Mesendoderm (in vitro differentiated cells): ENCODE measurements at regions not wholly inside any gene's neighbourhood (a gene's known extent, or its start where the extent isn't known, plus 50 kb on each side); places are given as distances from the start of the nearest gene placed in this dataset.

Source experiments
- DNase-seq: peaks from one replicate; pipeline ENCODE4 v3.0.0; 2013
- H2AK5ac ChIP-seq: 2 replicates; pipeline ENCODE4 v1.6.1; 2013; ENCODE audit warnings: low read length, inconsistent platforms
- H2BK120ac ChIP-seq: 2 replicates; pipeline ENCODE4 v1.6.1; 2013; ENCODE audit warnings: low read depth, mild to moderate bottlenecking, low read length, moderate library complexity, mixed read lengths
- H2BK15ac ChIP-seq: replicated peaks from 2 replicates; pipeline ENCODE4 v1.6.1; 2013; ENCODE audit warnings: low read depth, mild to moderate bottlenecking, moderate library complexity
- H2BK5ac ChIP-seq: 2 replicates; pipeline ENCODE4 v1.6.1; 2013; ENCODE audit warnings: low read length, inconsistent platforms
- H3K18ac ChIP-seq: 2 replicates; pipeline ENCODE4 v1.6.1; 2013; ENCODE audit warnings: mild to moderate bottlenecking, low read length, mixed read lengths
- H3K23ac ChIP-seq: one replicate; pipeline ENCODE4 v1.6.1; 2013; ENCODE audit warnings: low read length
- H3K27ac ChIP-seq: 2 replicates; pipeline ENCODE4 v1.5.1; 2013; ENCODE audit warnings: low read depth, mild to moderate bottlenecking, inconsistent platforms, low read length, moderate library complexity
- H3K27me3 ChIP-seq: 2 replicates; pipeline ENCODE4 v1.6.1; 2013; ENCODE audit warnings: low read length, control low read depth, mild to moderate bottlenecking, inconsistent platforms; ENCODE audit not compliant: insufficient read depth, poor library complexity
- H3K36me3 ChIP-seq: 2 replicates; pipeline ENCODE4 v1.6.1; 2013; ENCODE audit warnings: low read length, inconsistent platforms; ENCODE audit not compliant: control insufficient read depth, insufficient read depth
- H3K4ac ChIP-seq: one replicate; pipeline ENCODE4 v1.6.1; 2013; ENCODE audit warnings: low read depth, mild to moderate bottlenecking, low read length, moderate library complexity
- H3K4me1 ChIP-seq: 2 replicates; pipeline ENCODE4 v1.6.1; 2013; ENCODE audit warnings: low read depth, low read length, inconsistent platforms; ENCODE audit not compliant: control insufficient read depth
- H3K4me2 ChIP-seq: 2 replicates; pipeline ENCODE4 v1.6.1; 2013; ENCODE audit warnings: low read length
- H3K4me3 ChIP-seq: 2 replicates; pipeline ENCODE4 v1.5.1; 2013; ENCODE audit warnings: mild to moderate bottlenecking, low read length
- H3K56ac ChIP-seq: one replicate; pipeline ENCODE4 v1.6.1; 2013; ENCODE audit warnings: low read length
- H3K79me1 ChIP-seq: 2 replicates; pipeline ENCODE4 v1.6.1; 2013; ENCODE audit warnings: low read length, inconsistent platforms
- H3K79me2 ChIP-seq: 2 replicates; pipeline ENCODE4 v1.6.1; 2013; ENCODE audit warnings: mild to moderate bottlenecking, low read length; ENCODE audit not compliant: control insufficient read depth, insufficient read depth
- H3K9ac ChIP-seq: 2 replicates; pipeline ENCODE4 v1.6.1; 2013; ENCODE audit warnings: low read length, inconsistent platforms
- H4K5ac ChIP-seq: one replicate; pipeline ENCODE4 v1.6.1; 2013; ENCODE audit warnings: low read length
- H4K8ac ChIP-seq: one replicate; pipeline ENCODE4 v1.6.1; 2013; ENCODE audit warnings: low read depth, mild to moderate bottlenecking, control low read depth, low read length, moderate library complexity
- WGBS: extraction: QIAGEN DNeasy Blood & Tissue Kit; methylation state at CpG from one replicate; pipeline ENCODE4 v1.1.7; 2013; ENCODE audit warnings: low lambda C conversion rate, missing lambda C conversion rate; ENCODE audit not compliant: insufficient coverage; ENCODE audit errors: extremely low coverage; 5-methylcytosine and 5-hydroxymethylcytosine counted together

DNA sequence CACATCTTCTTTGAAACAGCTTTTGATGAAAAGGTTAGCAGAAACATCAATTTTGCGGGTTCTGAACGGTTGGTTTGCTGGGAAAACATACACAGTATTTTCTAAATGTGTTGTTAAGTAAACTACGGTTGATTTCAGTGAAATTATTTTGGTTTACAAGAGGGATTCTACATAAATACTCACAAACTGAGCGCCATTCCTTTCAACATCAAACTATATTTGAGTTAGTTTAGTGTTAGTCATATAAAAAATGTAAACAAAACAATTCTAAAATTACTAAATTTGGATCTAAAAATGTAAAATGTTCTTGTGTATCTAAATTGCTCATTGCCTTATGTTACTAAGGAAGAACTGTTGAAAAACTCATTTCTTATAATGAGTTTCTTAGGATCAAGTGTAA, 425.6 kb downstream of the PCDH18 start:
- Histone ChIP-seq H3K79me1 (no peaks in the 10 kb centered on the region), H3K27me3 (no peaks in the 10 kb centered on the region), H2BK5ac (no peak overlapping the region), H3K4me2 (no peak overlapping the region), H3K56ac (no peak overlapping the region), H3K36me3 (no peaks in the 10 kb centered on the region), H3K18ac (no peak overlapping the region), H3K27ac (no peak overlapping the region), H3K4ac (no peak overlapping the region), H3K4me3 (no peak overlapping the region), H4K8ac (no peak overlapping the region), H2BK15ac (no peak overlapping the region), H2BK120ac (no peak overlapping the region), H3K79me2 (no peaks in the 10 kb centered on the region), H2AK5ac (no peak overlapping the region), H3K4me1 (no peaks in the 10 kb centered on the region), H4K5ac (no peak overlapping the region), H3K9ac (no peak overlapping the region), H3K23ac (no peak overlapping the region)
- no CpG with 5 or more reads among the region's 4 CpGs for WGBS
- DNase-seq, result no peak

DNA sequence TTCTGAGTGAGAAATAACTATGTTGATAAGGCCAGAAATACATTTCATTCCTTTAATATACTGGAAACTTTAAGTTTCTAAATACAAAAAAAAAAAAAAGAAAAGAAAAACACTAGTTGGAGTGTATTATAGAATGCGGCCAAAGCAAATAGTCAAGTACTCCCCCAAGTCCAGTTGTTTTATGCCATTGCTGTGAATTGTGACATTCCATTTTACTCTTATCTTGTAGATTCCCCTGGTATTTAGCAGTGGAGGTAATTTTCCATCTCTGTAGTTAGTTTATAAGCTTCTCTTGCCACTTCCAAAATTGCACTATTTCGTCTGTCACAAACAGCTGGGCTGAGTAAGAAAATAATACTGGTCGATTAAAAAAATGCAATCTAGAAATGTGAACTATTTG, 426.0 kb downstream of the PCDH18 start:
- Histone ChIP-seq H3K27me3 (no peaks in the 10 kb centered on the region), H3K4ac (no peak overlapping the region), H4K5ac (no peak overlapping the region), H3K36me3 (no peaks in the 10 kb centered on the region), H2BK15ac (no peak overlapping the region), H3K23ac (no peak overlapping the region), H3K4me2 (no peak overlapping the region), H4K8ac (no peak overlapping the region), H3K4me1 (no peaks in the 10 kb centered on the region), H3K9ac (no peak overlapping the region), H2BK5ac (no peak overlapping the region), H3K79me2 (no peaks in the 10 kb centered on the region), H2AK5ac (no peak overlapping the region), H3K4me3 (no peak overlapping the region), H2BK120ac (no peak overlapping the region), H3K79me1 (no peaks in the 10 kb centered on the region), H3K18ac (no peak overlapping the region), H3K56ac (no peak overlapping the region), H3K27ac (no peak overlapping the region)
- WGBS, result no CpG with 5 or more reads among the region's 3 CpGs
- peak; percentile 6 for DNase-seq

DNA sequence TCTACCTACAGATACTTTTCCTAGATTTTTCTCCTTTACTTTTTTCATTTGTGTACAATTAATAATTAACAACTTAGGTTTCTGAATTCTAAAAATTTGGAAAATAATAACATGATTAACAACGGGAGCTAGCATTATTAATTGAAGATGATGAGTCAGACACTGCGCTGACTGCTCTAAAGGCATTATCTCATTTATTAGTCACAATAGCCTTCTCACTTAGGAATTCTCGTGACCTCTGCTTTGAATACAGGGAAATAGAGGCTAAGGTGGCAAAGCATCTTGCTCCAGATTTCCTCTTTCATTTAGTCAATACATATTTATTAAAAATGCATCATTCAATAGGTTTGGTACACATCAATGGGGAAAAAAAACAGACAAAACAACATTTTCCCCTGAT, 441.3 kb downstream of the PCDH18 start:
- Histone ChIP-seq H3K79me2 (no peaks in the 10 kb centered on the region), H3K4me1 (no peaks in the 10 kb centered on the region), H2AK5ac (no peak overlapping the region), H4K5ac (no peak overlapping the region), H3K56ac (no peak overlapping the region), H3K9ac (no peak overlapping the region), H2BK120ac (no peak overlapping the region), H2BK15ac (no peak overlapping the region), H3K27me3 (no peaks in the 10 kb centered on the region), H2BK5ac (no peak overlapping the region), H3K4me3 (no peak overlapping the region), H3K23ac (no peak overlapping the region), H4K8ac (no peak overlapping the region), H3K27ac (no peak overlapping the region), H3K4me2 (no peak overlapping the region), H3K79me1 (no peaks in the 10 kb centered on the region), H3K36me3 (no peaks in the 10 kb centered on the region), H3K18ac (no peak overlapping the region), H3K4ac (no peak overlapping the region)
- WGBS, result no CpG with 5 or more reads among the region's 3 CpGs
- DNase-seq, result no peak

DNA sequence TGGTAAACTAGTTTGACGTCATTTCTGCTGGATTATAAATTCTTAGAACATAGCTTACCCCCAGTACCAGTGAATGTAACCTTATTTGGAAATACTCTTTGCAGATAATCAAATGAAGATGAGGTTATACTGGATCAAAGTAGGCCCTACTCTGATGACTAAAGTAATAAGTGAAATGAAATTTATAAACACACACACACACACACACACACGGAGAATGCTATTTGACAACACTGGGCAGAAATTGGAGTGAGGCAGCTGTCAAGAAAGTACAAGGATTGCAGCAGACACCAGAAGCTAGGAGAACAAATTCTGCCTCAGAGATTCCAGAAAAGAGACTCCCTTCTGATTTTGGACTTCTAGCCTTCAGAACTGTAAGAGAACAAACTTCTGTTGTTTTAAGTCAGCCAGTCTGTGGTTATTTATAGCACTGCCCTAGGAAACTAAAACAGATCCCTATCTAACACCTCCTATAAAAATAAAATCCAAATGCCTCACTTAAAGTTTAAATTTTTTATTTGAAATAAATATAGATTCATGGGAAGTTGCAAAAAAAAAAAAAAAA, 448.6 kb downstream of the PCDH18 start:
- H3K79me2 ChIP-seq, result no peaks in the 10 kb centered on the region
- H3K79me1 ChIP-seq, result no peaks in the 10 kb centered on the region
- no peak overlapping the region for H3K4me2 ChIP-seq
- no peak overlapping the region for H2BK5ac ChIP-seq
- no peak overlapping the region for H2AK5ac ChIP-seq
- no peaks in the 10 kb centered on the region for H3K36me3 ChIP-seq
- no peak overlapping the region for H3K56ac ChIP-seq
- no peaks in the 10 kb centered on the region for H3K27me3 ChIP-seq
- H2BK120ac ChIP-seq, result no peak overlapping the region
- DNase-seq, result no peak
- H4K5ac ChIP-seq, result no peak overlapping the region
- no peak overlapping the region for H2BK15ac ChIP-seq
- no peak overlapping the region for H3K4ac ChIP-seq
- no CpG with 5 or more reads among the region's 2 CpGs for WGBS
- H3K23ac ChIP-seq, result no peak overlapping the region
- no peak overlapping the region for H3K18ac ChIP-seq
- H3K4me1 ChIP-seq, result no peaks in the 10 kb centered on the region
- H3K4me3 ChIP-seq, result no peak overlapping the region
- H4K8ac ChIP-seq, result no peak overlapping the region
- H3K27ac ChIP-seq, result no peak overlapping the region
- no peak overlapping the region for H3K9ac ChIP-seq

DNA sequence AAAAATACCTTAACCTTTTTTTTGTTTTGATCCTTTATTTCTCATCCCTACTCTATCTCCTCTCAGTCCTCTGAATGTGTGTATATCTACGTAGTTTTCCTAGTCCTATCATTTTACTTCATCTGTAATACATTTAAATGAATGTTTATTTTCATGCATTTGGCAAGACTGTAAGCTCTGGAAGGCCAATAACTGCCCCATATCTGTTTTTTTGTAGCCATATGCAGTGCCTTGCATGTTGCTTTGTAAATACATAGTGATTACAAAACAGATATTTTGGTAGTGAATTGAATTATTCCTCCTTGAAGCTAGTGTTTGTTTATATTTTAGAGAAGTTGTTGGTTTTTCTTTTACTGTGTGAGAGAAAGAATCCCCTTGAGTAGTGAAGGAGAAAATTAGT, 450.2 kb downstream of the PCDH18 start:
- no peak overlapping the region for H3K56ac ChIP-seq
- no peak overlapping the region for H3K4ac ChIP-seq
- H4K8ac ChIP-seq, result no peak overlapping the region
- H3K36me3 ChIP-seq, result no peaks in the 10 kb centered on the region
- H2BK120ac ChIP-seq, result no peak overlapping the region
- no peak overlapping the region for H2BK15ac ChIP-seq
- H3K27me3 ChIP-seq, result no peaks in the 10 kb centered on the region
- H3K79me2 ChIP-seq, result no peaks in the 10 kb centered on the region
- no peak overlapping the region for H2BK5ac ChIP-seq
- H3K4me2 ChIP-seq, result no peak overlapping the region
- no peak overlapping the region for H3K18ac ChIP-seq
- no peaks in the 10 kb centered on the region for H3K4me1 ChIP-seq
- no peak overlapping the region for H4K5ac ChIP-seq
- no peak overlapping the region for H3K23ac ChIP-seq
- no peak for DNase-seq
- H3K9ac ChIP-seq, result no peak overlapping the region
- no CpG with 5 or more reads among the region's 1 CpG for WGBS
- no peak overlapping the region for H3K4me3 ChIP-seq
- H3K27ac ChIP-seq, result no peak overlapping the region
- no peak overlapping the region for H2AK5ac ChIP-seq
- no peaks in the 10 kb centered on the region for H3K79me1 ChIP-seq

DNA sequence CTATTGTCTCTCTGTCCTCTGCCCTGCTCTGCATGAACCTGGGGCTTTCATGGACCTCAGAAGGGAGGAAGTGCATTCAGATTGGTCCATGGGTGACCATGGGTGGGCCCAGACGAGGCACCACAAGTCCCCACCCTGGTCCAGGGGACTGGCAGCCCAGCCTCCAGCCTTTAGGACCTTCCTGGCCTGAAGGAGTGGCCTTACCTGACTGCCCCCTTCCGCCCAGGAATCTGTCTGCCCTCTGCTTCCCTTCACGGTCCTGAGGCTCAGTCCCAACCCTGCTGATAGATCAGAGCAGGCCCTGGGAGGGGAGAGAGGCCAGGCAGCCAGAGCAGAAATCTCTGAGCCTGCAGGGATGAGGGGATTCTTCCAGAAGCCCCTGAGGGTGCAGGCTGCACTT, 455.4 kb downstream of the PCDH18 start:
- H3K36me3 ChIP-seq, result no peaks in the 10 kb centered on the region
- H2BK15ac ChIP-seq, result no peak overlapping the region
- H3K9ac ChIP-seq, result no peak overlapping the region
- H3K79me2 ChIP-seq, result no peaks in the 10 kb centered on the region
- H3K18ac ChIP-seq, result no peak overlapping the region
- H3K23ac ChIP-seq, result no peak overlapping the region
- no peak overlapping the region for H2AK5ac ChIP-seq
- H3K27me3 ChIP-seq, result no peaks in the 10 kb centered on the region
- H4K5ac ChIP-seq, result no peak overlapping the region
- no peak overlapping the region for H3K4me2 ChIP-seq
- H4K8ac ChIP-seq, result no peak overlapping the region
- no peak overlapping the region for H2BK120ac ChIP-seq
- no peak for DNase-seq
- H3K4ac ChIP-seq, result no peak overlapping the region
- no peak overlapping the region for H3K56ac ChIP-seq
- no peak overlapping the region for H3K4me3 ChIP-seq
- H2BK5ac ChIP-seq, result no peak overlapping the region
- no peaks in the 10 kb centered on the region for H3K79me1 ChIP-seq
- no peaks in the 10 kb centered on the region for H3K4me1 ChIP-seq
- WGBS, result no CpG with 5 or more reads among the region's 3 CpGs
- H3K27ac ChIP-seq, result no peak overlapping the region
